ENCODE measurements at regions not wholly inside any gene's neighbourhood (a gene's known extent, or its start where the extent isn't known, plus 50 kb on each side); places are given as distances from the start of the nearest gene placed in this dataset.

GRCh38 chr1:229148041-229148671, 122.8 kb upstream of the RAB4A start:
- BruUV-seq (replicated peaks), result no TSS peak
- in situ Hi-C loops (cut with HindIII; ENCODE audit: extremely low pct_ligation_motif_present, low pct_unique_long_range_greater_than_20kb) (no loop called here), intact Hi-C loops (cut with micrococcal nuclease; ENCODE audit: unreplicated experiment) (loop anchor here (1.0 to 5.0 kb wide), 3 partner anchors 84 to 455 kb away; no protein-coding TSS in a partner anchor)
- DNase-seq (ENCODE audit: low spot score), result peak; percentile 94
- Histone ChIP-seq H3K4me2 (ENCODE audit: low read depth, low read length) (peak overlapping the region; percentile 70), H3K36me3 (replicated peaks in 1 of 2; ENCODE audit: control insufficient read depth in 1 of 2, insufficient read depth in 2 of 2, low read length in 2 of 2) (no peaks in the 10 kb centered on the region), H2AFZ (ENCODE audit: low read length) (no peak overlapping the region), H4K20me1 (ENCODE audit: insufficient read depth, low read length) (no peaks in the 10 kb centered on the region), H3K9ac (ENCODE audit: insufficient read depth, low read depth, low read length) (peak overlapping the region; percentile 70), H3K4me3 (replicated peaks in 1 of 3; ENCODE audit: insufficient read depth in 1 of 3, low read depth in 2 of 3, low read length in 3 of 3) (peak overlapping the region in 1 of 3 experiments; percentile 42; a peak in 2 of 6 replicates), H3K27me3 (ENCODE audit: control insufficient read depth in 1 of 2, insufficient read depth in 2 of 2, low read length in 2 of 2) (no peaks in the 10 kb centered on the region), H3K9me3 (ENCODE audit: low read length) (no peaks in the 10 kb centered on the region), H3K27ac (ENCODE audit: extremely low read length, insufficient read depth, low read length) (peak overlapping the region; percentile 87), H3K4me1 (ENCODE audit: insufficient read depth, low read length) (peaks cover 40% of the 10 kb centered on the region), H3K79me2 (ENCODE audit: insufficient read depth, low read length) (no peaks in the 10 kb centered on the region)
- 0% methylated on average over 3 of the region's 13 CpGs for WGBS (ENCODE audit: low lambda C conversion rate)
- ChIA-PET CTCF (ENCODE audit: low intra/inter-chr PET ratio, low total read pairs) (no interaction called here), POLR2A (interaction anchor here (0.6 to 3.8 kb wide), 10 partner anchors 9 to 310 kb away, joined by 3 to 56 read pairs (median 4); no protein-coding TSS in a partner anchor)
- FAIRE-seq, result peak; percentile 95
- ATAC-seq, result peak; percentile 98
- TF ChIP-seq ZNF12 (CRISPR knock-in tag; IDR thresholded peaks at IDR 0.05), result peak; percentile 31; the same call in 1 of the 2 replicates
- peak; percentile 90 for TF ChIP-seq CBFB (CRISPR knock-in tag; IDR thresholded peaks at IDR 0.05)
- TF ChIP-seq U2AF2 (IDR thresholded peaks at IDR 0.05; ENCODE audit: low read depth, low read length), result no peak
- no peak for TF ChIP-seq MXD3 (CRISPR knock-in tag; IDR thresholded peaks at IDR 0.05)
- TF ChIP-seq, protein P1, sequence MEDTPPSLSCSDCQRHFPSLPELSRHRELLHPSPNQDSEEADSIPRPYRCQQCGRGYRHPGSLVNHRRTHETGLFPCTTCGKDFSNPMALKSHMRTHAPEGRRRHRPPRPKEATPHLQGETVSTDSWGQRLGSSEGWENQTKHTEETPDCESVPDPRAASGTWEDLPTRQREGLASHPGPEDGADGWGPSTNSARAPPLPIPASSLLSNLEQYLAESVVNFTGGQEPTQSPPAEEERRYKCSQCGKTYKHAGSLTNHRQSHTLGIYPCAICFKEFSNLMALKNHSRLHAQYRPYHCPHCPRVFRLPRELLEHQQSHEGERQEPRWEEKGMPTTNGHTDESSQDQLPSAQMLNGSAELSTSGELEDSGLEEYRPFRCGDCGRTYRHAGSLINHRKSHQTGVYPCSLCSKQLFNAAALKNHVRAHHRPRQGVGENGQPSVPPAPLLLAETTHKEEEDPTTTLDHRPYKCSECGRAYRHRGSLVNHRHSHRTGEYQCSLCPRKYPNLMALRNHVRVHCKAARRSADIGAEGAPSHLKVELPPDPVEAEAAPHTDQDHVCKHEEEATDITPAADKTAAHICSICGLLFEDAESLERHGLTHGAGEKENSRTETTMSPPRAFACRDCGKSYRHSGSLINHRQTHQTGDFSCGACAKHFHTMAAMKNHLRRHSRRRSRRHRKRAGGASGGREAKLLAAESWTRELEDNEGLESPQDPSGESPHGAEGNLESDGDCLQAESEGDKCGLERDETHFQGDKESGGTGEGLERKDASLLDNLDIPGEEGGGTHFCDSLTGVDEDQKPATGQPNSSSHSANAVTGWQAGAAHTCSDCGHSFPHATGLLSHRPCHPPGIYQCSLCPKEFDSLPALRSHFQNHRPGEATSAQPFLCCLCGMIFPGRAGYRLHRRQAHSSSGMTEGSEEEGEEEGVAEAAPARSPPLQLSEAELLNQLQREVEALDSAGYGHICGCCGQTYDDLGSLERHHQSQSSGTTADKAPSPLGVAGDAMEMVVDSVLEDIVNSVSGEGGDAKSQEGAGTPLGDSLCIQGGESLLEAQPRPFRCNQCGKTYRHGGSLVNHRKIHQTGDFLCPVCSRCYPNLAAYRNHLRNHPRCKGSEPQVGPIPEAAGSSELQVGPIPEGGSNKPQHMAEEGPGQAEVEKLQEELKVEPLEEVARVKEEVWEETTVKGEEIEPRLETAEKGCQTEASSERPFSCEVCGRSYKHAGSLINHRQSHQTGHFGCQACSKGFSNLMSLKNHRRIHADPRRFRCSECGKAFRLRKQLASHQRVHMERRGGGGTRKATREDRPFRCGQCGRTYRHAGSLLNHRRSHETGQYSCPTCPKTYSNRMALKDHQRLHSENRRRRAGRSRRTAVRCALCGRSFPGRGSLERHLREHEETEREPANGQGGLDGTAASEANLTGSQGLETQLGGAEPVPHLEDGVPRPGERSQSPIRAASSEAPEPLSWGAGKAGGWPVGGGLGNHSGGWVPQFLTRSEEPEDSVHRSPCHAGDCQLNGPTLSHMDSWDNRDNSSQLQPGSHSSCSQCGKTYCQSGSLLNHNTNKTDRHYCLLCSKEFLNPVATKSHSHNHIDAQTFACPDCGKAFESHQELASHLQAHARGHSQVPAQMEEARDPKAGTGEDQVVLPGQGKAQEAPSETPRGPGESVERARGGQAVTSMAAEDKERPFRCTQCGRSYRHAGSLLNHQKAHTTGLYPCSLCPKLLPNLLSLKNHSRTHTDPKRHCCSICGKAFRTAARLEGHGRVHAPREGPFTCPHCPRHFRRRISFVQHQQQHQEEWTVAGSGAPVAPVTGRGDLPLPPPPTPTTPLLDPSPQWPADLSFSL (CRISPR knock-in tag; IDR thresholded peaks at IDR 0.05), result no peak
- no peak for TF ChIP-seq GRHL1 (CRISPR knock-in tag; conservative IDR thresholded peaks at IDR 0.05)
- peak; percentile 75 for TF ChIP-seq ZBTB38 (CRISPR knock-in tag; IDR thresholded peaks at IDR 0.05)
- 0 out of 2 replicates have a peak, but pooled peaks have one; percentile 32 for TF ChIP-seq SMAD3 (CRISPR knock-in tag; IDR thresholded peaks at IDR 0.05)
- TF ChIP-seq, protein P2, sequence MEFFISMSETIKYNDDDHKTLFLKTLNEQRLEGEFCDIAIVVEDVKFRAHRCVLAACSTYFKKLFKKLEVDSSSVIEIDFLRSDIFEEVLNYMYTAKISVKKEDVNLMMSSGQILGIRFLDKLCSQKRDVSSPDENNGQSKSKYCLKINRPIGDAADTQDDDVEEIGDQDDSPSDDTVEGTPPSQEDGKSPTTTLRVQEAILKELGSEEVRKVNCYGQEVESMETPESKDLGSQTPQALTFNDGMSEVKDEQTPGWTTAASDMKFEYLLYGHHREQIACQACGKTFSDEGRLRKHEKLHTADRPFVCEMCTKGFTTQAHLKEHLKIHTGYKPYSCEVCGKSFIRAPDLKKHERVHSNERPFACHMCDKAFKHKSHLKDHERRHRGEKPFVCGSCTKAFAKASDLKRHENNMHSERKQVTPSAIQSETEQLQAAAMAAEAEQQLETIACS (CRISPR knock-in tag; IDR thresholded peaks at IDR 0.05), result no peak
- no peak for TF ChIP-seq GTF3A (CRISPR knock-in tag; conservative IDR thresholded peaks at IDR 0.05)
- peak; percentile 74 for TF ChIP-seq ZNF574 (CRISPR knock-in tag; IDR thresholded peaks at IDR 0.05)

Data from HepG2 (cell line).